ENCODE measurements at regions not wholly inside any gene's neighbourhood (a gene's known extent, or its start where the extent isn't known, plus 50 kb on each side); places are given as distances from the start of the nearest gene placed in this dataset.

DNA sequence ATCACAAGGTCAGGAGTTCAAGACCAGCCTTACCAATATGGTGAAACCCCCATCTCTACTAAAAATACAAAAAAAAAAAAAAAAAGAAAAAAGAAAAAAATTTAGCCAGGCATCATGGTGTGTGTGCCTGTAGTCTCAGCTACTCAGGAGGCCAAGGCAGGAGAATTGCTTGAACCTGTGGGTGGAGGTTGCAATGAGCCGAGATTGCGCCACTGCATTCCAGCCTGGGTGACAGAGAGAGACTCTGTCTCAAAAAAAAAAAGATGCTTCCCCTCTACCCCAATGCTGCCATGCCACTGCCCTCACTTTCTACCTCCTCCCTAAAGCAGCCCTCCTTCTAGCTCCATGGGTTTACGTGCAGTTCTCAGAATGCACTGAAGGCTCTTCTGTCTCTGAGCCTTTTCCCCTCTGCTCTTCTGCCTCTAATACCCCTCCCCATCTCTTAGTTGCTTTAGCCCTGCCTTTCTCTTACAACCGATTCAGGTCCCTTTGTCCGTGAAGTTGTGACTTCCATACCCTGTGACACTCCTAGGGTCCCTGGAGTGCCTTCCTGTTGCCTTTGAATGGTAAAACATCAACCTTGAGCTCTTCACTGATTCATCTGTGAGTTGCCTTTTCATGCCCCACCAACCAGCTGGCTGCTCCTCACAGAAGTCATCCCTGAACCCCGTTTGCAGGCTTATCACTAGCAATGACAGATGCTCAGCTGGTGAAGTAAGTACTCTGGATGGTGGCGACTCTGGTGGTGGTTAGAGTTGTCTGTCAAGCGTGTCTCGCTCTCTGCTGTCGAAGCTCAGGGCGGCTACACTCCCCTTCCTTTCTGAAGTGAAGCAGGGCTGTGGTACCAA, 234.9 kb downstream of the RHOU start:
- no peak for DNase-seq (ENCODE audit: low read depth)

DNA sequence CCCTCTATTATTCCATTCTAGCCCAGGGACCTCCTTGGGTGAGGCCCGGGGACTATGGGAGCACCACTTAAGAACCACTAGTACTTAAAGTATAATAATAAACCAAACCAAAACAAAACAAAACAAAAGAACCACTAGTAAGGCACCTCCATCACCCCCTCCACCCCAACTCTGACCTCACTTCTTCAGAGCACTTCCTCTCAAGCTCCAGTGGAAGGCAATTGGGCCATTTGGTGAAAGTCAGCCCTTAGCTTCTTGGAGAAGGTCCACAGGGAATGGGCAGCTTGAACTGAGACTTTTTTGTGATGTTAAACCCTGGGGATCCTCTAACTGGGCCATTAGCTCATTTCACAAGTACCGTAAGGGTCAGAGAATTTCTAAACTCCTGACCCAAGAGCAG, 237.3 kb downstream of the RHOU start:
- no peak for DNase-seq (ENCODE audit: low read depth)

DNA sequence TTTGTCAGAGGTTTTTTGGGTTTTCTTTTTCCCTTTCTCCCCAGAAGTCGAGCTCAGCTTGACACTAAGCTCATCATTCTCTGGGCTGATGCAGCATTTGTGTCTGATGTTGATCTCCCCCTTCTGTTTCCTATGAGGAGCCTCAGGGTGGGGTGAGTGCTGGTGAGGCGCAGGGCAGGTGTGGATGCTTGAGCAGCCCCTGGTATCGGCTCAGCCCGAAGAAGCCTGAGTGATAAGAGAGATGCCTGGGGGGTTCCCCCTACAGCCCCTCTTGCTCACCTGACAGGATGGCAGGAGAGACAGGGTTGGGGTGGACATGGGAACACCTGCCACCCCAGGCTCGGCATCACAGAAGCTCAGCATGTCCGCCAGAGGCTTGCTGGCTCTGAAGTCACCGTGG, 239.0 kb downstream of the RHOU start:
- no peak for DNase-seq (ENCODE audit: low read depth)

DNA sequence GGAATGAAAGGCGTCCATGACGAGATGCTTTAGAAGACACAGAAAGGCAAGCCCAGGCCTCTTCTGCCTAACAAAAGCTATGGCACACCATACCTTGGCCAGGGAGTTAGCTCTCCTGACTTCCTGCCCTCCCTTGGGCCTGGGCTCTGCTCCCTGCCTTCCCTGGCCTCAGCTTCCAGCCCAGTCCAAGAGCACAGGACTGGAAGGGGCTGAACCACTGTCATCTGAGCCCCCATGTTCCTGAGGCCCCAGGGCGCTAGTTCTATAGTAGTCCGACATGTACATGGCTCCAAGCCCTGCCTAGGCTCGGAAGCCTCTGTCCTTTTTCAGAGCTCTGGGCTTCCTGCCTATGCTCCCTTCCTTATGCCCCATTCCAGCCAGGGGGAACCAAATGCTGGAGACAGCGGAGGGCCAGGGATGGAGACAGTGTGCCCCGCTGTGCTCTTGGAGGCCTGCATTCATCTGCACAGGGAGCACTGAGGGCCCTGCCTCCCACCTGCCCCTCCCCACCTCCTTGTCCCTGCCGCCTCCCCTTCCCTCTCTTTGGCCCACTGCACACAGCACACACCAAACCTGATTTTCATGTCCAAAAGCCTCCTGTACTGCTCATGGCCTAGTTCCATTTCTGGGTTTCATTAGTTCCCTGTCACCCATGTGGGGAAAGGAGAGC, 240.1 kb downstream of the RHOU start:
- DNase-seq (ENCODE audit: low read depth), result no peak

DNA sequence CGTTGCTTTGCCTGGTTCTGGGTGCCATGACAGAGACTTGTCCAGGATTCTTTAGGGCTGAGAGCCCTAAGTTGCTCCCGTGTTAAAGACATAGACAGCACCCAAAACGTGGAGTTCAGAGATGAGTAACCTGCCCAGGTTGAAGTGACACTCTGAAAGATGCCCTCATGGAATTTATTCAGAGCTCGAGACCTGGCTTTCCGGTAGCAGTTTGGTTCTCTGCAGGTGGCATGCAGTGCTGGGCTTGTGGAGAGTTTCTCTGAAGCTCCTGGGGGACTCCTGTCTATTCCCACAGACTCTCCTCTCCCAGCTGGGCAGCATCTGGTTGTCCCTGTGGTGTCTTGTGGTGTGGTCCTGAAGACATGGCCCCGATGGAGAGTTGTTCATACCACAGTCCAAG, 241.0 kb downstream of the RHOU start:
- DNase-seq (ENCODE audit: low read depth), result no peak

DNA sequence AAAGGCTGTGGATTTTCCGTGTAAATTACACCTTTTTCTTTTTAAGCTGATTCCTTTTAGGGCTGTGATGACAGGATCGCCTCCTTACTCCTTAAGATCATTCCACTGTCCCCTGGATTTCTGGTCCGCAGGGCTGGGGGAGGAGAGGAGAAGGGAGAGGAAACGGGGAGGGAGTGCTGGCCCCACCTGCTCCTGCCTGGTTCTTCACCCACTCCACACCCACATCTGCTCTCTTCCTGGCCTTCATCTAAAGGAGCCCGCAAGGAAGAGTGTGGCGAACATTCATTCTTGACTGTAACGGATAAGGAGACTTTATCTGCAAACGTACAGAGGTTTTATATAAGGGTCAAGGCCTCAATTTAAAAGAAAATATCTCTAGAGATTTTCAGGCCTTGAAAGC, 242.0 kb downstream of the RHOU start:
- no peak for DNase-seq (ENCODE audit: low read depth)

DNA sequence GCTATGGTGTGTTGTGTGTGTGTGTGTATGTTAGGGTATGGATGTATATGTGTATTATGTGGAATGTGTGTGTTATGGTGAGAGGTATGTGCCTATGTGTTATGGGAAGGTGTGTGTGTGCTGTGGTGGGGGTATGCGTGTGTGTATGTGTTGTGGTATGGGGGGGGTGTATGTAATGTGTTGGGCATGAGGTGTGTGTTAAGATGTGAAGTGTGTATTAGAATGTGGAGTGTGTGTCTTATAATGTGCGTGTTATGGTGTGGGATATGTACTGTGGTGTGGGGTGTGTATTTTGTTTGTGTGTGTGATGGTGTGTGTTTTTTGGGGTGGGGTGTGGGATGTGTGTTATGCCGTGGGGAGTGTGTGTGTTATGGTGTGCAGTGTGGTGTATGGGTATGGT, 242.5 kb downstream of the RHOU start:
- DNase-seq (ENCODE audit: low read depth), result no peak

DNA sequence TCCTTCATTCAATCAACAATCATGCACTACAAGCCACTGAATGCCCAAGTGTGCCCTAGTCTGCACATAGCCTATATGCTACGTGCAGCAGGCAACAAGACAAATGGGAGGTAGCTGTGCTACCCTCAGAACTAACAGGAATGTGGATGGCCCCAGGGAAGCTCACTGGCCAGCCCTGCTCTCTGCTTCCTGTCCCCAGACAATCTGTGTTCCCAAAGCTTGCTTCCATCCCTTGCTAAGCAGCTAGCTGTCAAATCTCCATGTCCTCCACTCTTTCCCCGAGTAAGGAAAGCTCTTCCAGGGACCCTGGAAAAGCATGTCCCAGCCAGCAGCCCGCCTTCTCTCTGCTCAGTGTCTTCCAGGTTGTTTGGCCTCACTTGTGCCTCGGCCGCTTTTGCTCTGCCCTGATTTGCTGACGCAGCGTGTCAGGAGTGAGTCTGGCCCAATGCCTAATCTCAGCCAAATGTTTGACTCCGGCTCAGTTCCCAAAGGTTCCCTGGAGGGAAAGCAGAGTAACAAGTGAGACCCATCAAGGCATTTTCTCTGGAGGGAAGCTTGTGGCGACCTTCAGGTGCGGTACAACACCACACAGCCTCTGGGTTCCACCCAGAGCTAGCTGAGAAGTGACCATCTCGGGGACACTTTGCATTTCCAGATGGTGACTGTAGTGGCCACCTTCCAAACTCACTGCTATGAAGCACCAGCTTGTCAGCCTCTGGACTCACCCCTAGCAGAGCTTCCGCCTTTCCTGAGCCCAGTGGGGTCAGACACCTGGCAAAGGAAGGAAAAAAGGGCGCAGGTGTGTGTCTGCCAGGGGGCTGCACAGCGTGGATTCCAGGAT, 243.4 kb downstream of the RHOU start:
- DNase-seq (ENCODE audit: low read depth), result no peak

DNA sequence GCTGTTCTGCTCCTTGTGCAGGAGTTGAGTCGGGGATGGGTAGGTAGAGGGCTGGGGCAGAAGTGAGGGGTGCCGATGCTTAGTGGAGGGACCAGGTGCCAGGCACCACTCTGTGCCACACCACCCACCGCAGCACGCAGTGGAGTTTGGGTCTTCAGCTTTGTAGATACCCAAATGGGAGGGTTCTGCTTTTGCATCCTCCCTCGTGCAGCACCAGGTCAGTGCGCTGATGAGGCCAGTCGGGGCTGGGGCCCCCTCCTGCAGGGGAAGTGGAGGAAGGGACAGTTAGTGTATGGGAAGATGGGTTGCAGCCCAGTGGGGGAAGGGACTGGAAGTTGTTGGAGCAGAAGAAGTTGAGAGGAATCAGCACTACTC, 244.0 kb downstream of the RHOU start:
- no peak for DNase-seq (ENCODE audit: low read depth)

DNA sequence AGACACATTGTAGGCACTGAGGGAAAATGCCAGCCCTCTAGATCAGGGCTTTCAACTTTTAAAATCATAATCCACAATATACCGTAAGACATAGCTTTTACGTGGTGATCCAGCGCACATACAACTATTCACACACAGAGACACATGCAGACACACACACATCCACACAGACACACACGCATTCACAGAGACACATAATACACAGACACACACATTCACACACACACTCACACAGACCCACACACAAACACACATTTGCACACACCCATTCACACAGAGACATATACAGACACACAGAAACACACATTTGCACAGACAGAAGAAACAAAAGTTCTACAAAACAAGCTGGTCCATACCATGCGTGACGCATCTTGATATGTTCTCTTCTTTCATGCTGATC, 244.5 kb downstream of the RHOU start:
- no peak for DNase-seq (ENCODE audit: low read depth)

DNA sequence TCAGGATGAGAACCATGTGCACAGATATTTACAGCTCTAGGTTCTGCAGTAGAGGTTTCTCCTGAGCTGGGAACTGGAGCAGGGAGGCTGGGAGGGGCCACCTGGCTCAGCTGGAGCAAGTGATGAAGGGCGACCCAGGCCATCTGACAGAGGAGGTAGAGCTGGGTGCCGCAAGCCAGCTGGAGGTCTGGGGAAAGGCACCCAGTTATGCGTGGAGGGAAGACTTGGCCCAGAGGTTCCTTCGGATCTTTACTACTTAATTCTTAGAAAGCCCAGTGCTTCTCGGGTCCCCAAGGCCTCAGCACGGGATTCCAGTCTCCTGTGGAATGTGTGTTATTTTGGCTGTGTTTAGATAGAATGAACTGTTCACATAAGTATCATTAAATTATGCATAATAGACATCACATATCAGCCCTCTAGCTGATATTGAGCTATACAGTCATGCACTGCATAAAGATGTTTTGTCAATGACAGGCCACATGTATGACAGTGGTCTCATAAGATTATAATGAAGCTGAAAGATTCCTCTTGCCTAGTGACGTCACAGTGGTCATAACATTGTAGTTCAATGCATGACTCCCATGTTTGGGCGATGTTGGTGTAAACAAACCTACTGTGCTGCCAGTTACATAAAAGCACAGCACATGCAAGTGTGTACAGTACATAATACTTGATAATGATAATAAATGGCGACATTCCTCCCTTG, 245.1 kb downstream of the RHOU start:
- no peak for DNase-seq (ENCODE audit: low read depth)

DNA sequence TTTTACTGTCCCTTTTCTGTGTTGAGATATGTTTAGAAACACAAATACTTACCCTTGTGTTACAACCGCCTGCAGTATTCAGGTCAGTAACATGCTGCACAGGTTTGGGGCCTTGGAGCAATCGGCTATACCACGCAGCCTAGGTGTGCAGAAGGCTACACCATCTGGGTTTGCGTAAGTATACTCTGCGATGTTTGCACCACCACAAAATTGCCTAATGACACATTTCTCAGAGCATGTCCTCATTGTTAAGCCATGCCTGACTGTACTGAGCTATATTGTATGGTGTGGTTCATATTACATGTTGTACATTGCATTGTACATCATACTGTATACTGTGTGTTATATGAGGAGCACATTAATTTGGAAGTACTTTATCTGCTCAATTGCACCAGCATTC, 247.4 kb downstream of the RHOU start:
- no peak for DNase-seq (ENCODE audit: low read depth)

DNA sequence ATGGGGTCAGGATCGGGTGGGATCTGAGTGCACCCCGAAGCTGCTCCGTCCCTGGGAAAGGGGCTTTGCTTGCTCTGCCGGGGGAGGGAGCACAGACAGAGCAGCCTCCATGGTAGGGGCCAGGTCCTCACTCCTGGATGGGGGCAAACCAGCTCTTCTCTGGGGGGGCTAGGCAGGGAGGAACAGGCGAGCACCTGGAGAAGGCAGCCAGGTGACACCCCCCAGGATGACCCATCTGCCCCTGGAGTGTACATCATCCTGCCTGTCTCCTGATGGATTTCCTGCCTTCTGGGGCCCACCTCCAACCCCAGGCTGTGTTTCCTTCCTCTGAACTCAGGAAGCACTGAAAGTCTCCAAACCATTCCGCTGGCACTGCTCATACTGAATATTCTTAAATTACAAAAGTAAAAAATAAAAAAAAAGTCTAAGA, 248.0 kb downstream of the RHOU start:
- DNase-seq (ENCODE audit: low read depth), result no peak

DNA sequence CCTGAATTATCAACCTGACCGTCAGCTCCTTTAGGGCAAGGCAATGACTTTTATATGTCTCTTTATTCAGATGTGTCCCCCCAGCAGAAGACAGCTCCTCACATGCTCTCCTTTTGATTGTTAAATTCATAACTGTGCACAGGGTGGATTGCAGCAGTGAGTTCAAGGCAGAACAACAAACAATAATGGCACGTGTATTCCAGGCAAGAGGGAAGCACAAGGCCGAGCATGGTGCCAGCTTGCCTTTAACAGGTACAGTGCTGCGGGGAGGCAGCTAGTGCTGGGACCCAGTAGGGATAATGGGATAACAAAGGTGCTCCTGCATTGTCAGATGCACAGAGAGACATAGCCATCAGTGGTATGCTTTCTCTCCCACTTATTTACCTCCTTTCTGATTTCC, 248.4 kb downstream of the RHOU start:
- no peak for DNase-seq (ENCODE audit: low read depth)

DNA sequence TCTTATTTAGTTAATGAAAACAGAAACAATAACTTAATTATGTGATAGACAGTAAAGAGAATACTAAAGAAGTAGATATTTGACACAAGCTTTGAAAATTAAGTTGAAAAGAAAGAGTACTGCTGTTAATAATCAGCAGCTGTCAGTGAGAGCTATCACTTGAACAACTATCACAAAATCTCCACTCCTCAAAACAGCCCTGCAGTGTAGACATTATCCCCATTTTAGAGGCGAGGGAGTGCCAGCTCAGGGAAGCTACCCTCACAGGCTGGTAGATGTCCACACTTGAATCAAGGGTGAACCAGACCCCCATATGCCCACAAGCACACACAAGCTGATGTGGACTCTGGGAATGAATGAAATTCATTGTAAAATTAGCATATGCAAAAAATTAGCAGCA, 248.8 kb downstream of the RHOU start:
- DNase-seq (ENCODE audit: low read depth), result no peak

DNA sequence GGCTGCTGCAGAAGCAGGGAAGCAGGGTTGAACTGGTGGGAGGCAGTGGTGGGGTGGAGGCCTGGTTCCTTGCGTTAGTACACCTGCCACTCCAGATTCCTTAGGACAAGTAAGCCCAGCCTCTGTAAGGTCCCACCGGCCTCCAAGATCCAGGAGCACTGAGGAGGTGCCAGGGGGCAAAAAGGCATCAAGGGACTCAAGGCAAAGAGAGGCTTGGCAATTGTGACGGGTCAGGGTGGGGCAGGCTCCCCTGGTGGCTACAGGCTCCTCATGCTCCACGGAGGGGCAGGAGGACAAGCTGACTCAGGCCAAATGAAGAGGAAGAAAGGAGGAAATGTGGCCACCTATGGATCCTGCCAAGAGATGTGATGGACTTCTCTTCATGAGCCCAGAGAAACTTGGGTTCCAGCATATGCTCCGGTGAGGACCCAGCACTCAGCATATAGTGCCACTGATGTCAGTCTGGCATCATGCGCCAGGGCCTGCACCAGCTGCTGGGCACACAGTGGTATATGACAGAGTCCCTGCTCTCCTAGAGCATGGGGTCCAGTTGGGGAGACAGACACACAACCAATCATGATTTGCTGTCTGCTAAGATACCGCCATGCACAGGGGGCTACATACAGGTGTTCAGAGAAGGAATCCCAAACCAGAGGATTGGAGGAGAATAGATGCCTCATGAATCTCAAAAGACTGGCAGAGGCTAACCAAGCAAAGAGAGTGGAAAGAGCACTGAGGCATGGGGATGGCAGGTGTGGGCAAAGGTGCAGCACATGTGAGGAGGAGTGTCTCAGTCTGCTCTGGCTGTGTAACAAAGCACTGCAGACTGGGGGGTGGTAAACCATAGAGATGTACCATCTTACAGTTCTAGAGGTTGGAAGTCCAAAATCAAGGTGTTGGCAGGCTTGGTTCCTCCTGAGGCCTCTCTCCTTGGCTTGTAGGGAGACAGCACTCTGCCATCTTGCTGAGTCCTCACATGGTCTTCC, 249.7 kb downstream of the RHOU start:
- DNase-seq (ENCODE audit: low read depth), result no peak

DNA sequence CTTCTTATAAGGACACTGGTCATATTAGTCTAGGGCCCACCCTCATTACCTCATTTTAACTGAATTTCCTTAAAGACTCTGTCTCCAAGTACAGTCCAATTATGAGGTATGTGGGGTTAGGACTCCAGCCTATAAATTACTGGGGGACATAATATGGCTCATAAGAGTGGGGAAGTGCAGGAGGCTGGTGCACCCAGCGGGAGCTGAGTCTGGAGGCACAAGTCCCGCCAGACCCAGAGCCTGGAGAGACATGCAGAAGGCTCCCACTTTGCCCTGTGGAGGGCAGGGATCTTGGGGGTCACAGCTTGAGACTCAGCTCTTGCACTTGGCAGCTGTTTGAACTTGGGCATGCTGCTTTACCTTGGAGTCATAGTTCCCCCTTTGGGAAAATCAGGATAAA, 250.4 kb downstream of the RHOU start:
- DNase-seq (ENCODE audit: low read depth), result no peak

DNA sequence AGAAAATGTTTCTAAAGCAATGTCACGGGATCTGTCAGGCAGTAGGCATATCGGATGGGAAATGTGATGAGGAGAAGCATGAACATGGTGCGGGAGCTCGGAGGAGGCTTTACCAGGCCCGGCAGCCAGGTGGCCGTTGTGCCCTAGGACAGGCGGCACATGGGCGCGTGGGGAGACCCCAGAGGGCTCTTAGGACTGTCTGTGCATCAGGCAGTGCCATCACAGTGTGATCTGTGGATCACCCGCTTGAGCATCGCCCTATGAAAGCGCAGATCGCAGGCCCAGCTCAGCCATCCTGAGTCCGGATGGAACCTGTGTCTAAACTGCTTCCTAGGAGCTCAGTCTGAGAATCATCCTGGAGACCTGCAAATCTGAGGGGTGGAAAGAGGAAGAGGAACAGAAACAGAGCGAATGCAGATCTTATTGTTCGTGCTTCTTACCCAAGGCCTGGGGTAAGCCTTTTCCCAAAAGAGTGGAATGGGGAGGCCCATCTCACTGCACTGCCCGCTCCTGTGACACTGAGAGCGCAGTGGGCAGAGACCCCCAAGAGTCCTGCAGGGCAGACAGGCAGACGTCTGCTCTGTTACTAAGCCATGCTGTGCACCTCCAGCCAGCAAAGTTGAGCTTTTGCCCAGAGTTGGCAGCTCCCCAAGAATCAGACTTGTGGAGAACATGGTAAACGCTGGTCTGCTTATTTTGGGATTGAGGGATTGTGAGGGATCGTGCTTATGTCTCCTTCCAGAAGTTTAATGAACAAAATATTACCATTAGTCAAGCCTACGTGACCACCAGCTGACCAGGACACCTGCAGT, 251.0 kb downstream of the RHOU start:
- no peak for DNase-seq (ENCODE audit: low read depth)

DNA sequence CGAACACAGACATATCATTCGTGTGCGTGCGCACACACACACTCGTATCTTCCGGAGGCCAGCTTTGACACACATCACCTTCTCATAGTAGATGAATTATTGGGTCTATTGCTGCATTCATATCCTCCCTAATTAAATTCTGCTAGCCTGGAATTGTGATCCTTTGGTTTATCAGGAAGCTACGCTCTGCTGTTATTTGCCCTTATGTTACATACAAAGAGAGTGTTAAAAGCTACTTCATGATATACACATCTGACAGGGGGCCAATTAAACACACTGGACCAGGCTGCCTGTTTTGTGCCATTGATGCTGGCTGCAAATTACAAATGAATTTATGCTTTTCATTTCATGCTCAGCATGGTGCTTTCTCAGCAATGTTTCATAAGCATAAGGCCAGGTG, 252.0 kb downstream of the RHOU start:
- no peak for DNase-seq (ENCODE audit: low read depth)
